ENCODE measurements at regions not wholly inside any gene's neighbourhood (a gene's known extent, or its start where the extent isn't known, plus 50 kb on each side); places are given as distances from the start of the nearest gene placed in this dataset.

GRCh38 chr2:234134496-234134895, 84.0 kb downstream of the SPP2 start (continued):
- TF ChIP-seq THAP11 (CRISPR knock-in tag; IDR thresholded peaks at IDR 0.05) (no peak), ZNF772 (CRISPR knock-in tag; IDR thresholded peaks at IDR 0.05) (no peak), ZNF781 (CRISPR knock-in tag; IDR thresholded peaks at IDR 0.05; ENCODE audit: borderline replicate concordance, not compliant biosample characterization) (no peak), MTA3 (CRISPR knock-in tag; IDR thresholded peaks at IDR 0.05) (no peak), NFE2L1 (CRISPR knock-in tag; IDR thresholded peaks at IDR 0.05; ENCODE audit: borderline replicate concordance) (no peak)

GRCh38 chr2:234133004-234133403, 82.5 kb downstream of the SPP2 start:
- no peak for FAIRE-seq
- H3K36me3 ChIP-seq (replicated peaks in 1 of 2; ENCODE audit: control insufficient read depth in 1 of 2, insufficient read depth in 2 of 2, low read length in 2 of 2), result no peaks in the 10 kb centered on the region
- intact Hi-C loops (cut with micrococcal nuclease; ENCODE audit: unreplicated experiment) (no loop called here), in situ Hi-C loops (cut with HindIII; ENCODE audit: extremely low pct_ligation_motif_present, low pct_unique_long_range_greater_than_20kb) (loop anchor here (10.0 kb wide), 1 partner anchor 982 kb away; no protein-coding TSS in a partner anchor)
- ChIA-PET CTCF (ENCODE audit: low intra/inter-chr PET ratio, low total read pairs) (no interaction called here), POLR2A (no interaction called here)
- no peaks in the 10 kb centered on the region for H3K27me3 ChIP-seq (ENCODE audit: control insufficient read depth in 1 of 2, insufficient read depth in 2 of 2, low read length in 2 of 2)
- H3K4me2 ChIP-seq (ENCODE audit: low read depth, low read length), result no peak overlapping the region
- no peak for ATAC-seq
- H2AFZ ChIP-seq (ENCODE audit: low read length), result no peak overlapping the region
- no peaks in the 10 kb centered on the region for H4K20me1 ChIP-seq (ENCODE audit: insufficient read depth, low read length)
- no peak overlapping the region for H3K27ac ChIP-seq (ENCODE audit: extremely low read length, insufficient read depth, low read length)
- H3K79me2 ChIP-seq (ENCODE audit: insufficient read depth, low read length), result no peaks in the 10 kb centered on the region
- 48% methylated on average over 4 of the region's 4 CpGs for WGBS (ENCODE audit: low lambda C conversion rate)
- no peak overlapping the region for H3K9ac ChIP-seq (ENCODE audit: insufficient read depth, low read depth, low read length)
- no peaks in the 10 kb centered on the region for H3K9me3 ChIP-seq (ENCODE audit: low read length)
- no TSS peak for BruUV-seq (replicated peaks)
- H3K4me3 ChIP-seq (replicated peaks in 1 of 3; ENCODE audit: insufficient read depth in 1 of 3, low read depth in 2 of 3, low read length in 3 of 3), result no peak overlapping the region
- no peak for DNase-seq (ENCODE audit: low spot score)
- no peaks in the 10 kb centered on the region for H3K4me1 ChIP-seq (ENCODE audit: insufficient read depth, low read length)
- no peak for TF ChIP-seq MLLT10 (CRISPR knock-in tag; IDR thresholded peaks at IDR 0.05)
- no peak for TF ChIP-seq ZNF251 (CRISPR knock-in tag; IDR thresholded peaks at IDR 0.05)
- no peak for TF ChIP-seq ZNF407 (CRISPR knock-in tag; IDR thresholded peaks at IDR 0.05; ENCODE audit: not compliant biosample characterization)
- TF ChIP-seq NR2F2 (IDR thresholded peaks at IDR 0.05; ENCODE audit: borderline replicate concordance, low read depth), result no peak
- TF ChIP-seq GABPA (IDR thresholded peaks at IDR 0.05; ENCODE audit: low read depth, low read length), result no peak
- TF ChIP-seq GABPA (CRISPR knock-in tag; IDR thresholded peaks at IDR 0.05; ENCODE audit: low read depth), result no peak
- no peak for TF ChIP-seq TSC22D2 (CRISPR knock-in tag; IDR thresholded peaks at IDR 0.05; ENCODE audit: borderline replicate concordance)
- TF ChIP-seq PLRG1 (conservative IDR thresholded peaks at IDR 0.05), result no peak
- TF ChIP-seq KLF12 (CRISPR knock-in tag; IDR thresholded peaks at IDR 0.05; ENCODE audit: borderline replicate concordance), result no peak
- no peak for TF ChIP-seq GPBP1L1 (CRISPR knock-in tag; IDR thresholded peaks at IDR 0.05)

Data from HepG2 (cell line).